Breast epithelium (tissue), 4 donors: ENCODE measurements at regions not wholly inside any gene's neighbourhood (a gene's known extent, or its start where the extent isn't known, plus 50 kb on each side); places are given as distances from the start of the nearest gene placed in this dataset.
A peak's percentile ranks its signal among the peaks of the same experiment; 100 is the strongest.

Experiments used
- DNase-seq, 2 donors: peaks; one replicate each; pipeline ENCODE4 v3.0.0-alpha.2; 2019; ENCODE audit warnings: low spot score in 2 of 2
- H3K27ac ChIP-seq, 2 donors: fragments of 200-600 bp; sonication (generic) in 1 of 2; one replicate each; pipeline ENCODE4 v1.5.1; 2016 to 2019; ENCODE audit warnings: mild to moderate bottlenecking in 1 of 2
- H3K27me3 ChIP-seq, 2 donors: fragments of 200-600 bp; sonication (generic) in 1 of 2; one replicate each; pipeline versions ENCODE4 v1.5.1 to v1.6.0; 2017 to 2019; ENCODE audit warnings: control low read depth in 1 of 2, mild to moderate bottlenecking in 1 of 2
- H3K36me3 ChIP-seq: fragments of 200-600 bp; one replicate; pipeline ENCODE4 v1.5.1; 2019
- H3K4me1 ChIP-seq, 2 donors: fragments of 200-600 bp; sonication (generic); one replicate each; pipeline ENCODE4 v1.5.1; 2016 to 2019; ENCODE audit warnings: control low read depth in 1 of 2
- H3K4me3 ChIP-seq, 3 donors: fragments of 200-600 bp; sonication (generic); 1 replicate in 2 of 3; 2 replicates in 1 of 3; pipeline ENCODE4 v1.5.1; 2016 to 2019; ENCODE audit warnings: mild to moderate bottlenecking in 3 of 3, moderate library complexity in 2 of 3
- H3K9me3 ChIP-seq, 2 donors: fragments of 200-600 bp; sonication (generic) in 1 of 2; one replicate each; pipeline ENCODE4 v1.5.1; 2016 to 2019; ENCODE audit warnings: control low read depth in 1 of 2
- CTCF ChIP-seq, 3 donors: fragments of 450-650 bp; IDR thresholded peaks; one replicate each; pipeline ENCODE4 v1.5.1; 2016 to 2017; ENCODE audit warnings: antibody characterized with exemption in 3 of 3, mild to moderate bottlenecking in 3 of 3, moderate library complexity in 3 of 3
- POLR2A ChIP-seq: fragments of 450-650 bp; IDR thresholded peaks from one replicate; pipeline ENCODE4 v1.6.1; 2016; ENCODE audit warnings: antibody characterized with exemption, mild to moderate bottlenecking, moderate library complexity
- POLR2AphosphoS5 ChIP-seq, 3 donors: sonication (generic); formaldehyde crosslinking; IDR thresholded peaks; one replicate each; pipeline ENCODE4 v1.6.1; 2017; ENCODE audit warnings: antibody characterized with exemption in 3 of 3
- intact Hi-C: fragments of 100-400 bp; cut with DNase I; formaldehyde crosslinking; loops from one replicate; pipeline ENCODE4 v1.15.1; 2023; ENCODE audit warnings: low total_unique reads

- Histone ChIP-seq H3K4me3 (no peak overlapping the region), H3K9me3 (no peaks in the 10 kb centered on the region), H3K27ac (no peak overlapping the region), H3K4me1 (no peaks in the 10 kb centered on the region), H3K36me3 (no peaks in the 10 kb centered on the region), H3K27me3 (no peaks in the 10 kb centered on the region)
- intact Hi-C loops: no loop called here
- no peak for TF ChIP-seq CTCF (IDR thresholded peaks at IDR 0.05)
- no peak for TF ChIP-seq POLR2AphosphoS5 (IDR thresholded peaks at IDR 0.05)
- no peak for TF ChIP-seq POLR2A
- DNase-seq: no peak
These were observed 132.1 kb upstream of the MAP3K1 start for GRCh38 chr5:56683281-56683680.

GRCh38 chr5:56681346-56681745 is 134.0 kb upstream of the MAP3K1 start:
- no peaks in the 10 kb centered on the region for H3K27me3 ChIP-seq
- H3K4me1 ChIP-seq: peaks cover 0 to 5% of the 10 kb centered on the region in 2 donors
- no peaks in the 10 kb centered on the region for H3K9me3 ChIP-seq
- H3K4me3 ChIP-seq: no peak overlapping the region
- H3K27ac ChIP-seq: no peak overlapping the region
- TF ChIP-seq CTCF (IDR thresholded peaks at IDR 0.05) (no peak), POLR2AphosphoS5 (IDR thresholded peaks at IDR 0.05) (no peak), POLR2A (no peak)
- H3K36me3 ChIP-seq: no peaks in the 10 kb centered on the region
- no peak for DNase-seq
- intact Hi-C loops: no loop called here

DNA sequence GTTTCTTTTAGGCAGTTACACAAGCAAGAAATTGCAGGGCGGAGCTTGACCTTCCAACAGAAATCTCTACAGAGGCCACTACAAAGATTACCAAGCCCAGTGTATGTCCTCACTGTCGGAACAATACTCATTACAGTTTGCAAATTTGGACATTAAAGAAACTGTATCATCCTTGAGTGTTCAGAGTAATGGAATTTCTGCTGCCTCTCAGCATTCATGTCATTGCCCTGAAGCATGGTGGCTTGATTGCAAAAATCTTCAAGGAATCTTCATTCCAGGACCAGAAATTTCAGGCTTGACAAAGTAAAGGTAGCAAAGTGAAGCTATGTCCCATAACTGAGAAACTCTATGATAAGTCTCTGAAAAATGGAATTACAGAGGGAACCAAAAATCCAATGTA is 134.6 kb upstream of the MAP3K1 start:
- intact Hi-C loops: no loop called here
- no peak for DNase-seq
- TF ChIP-seq CTCF (IDR thresholded peaks at IDR 0.05) (no peak), POLR2AphosphoS5 (IDR thresholded peaks at IDR 0.05) (no peak)

GRCh38 chr5:56677690-56678305 is 137.6 kb upstream of the MAP3K1 start:
- TF ChIP-seq POLR2A: no peak
- TF ChIP-seq CTCF (IDR thresholded peaks at IDR 0.05): no peak
- Histone ChIP-seq H3K27ac (no peak overlapping the region), H3K4me3 (no peak overlapping the region), H3K27me3 (no peaks in the 10 kb centered on the region), H3K9me3 (no peaks in the 10 kb centered on the region), H3K36me3 (no peaks in the 10 kb centered on the region), H3K4me1 (peaks cover 0 to 5% of the 10 kb centered on the region in 2 donors)
- no peak for DNase-seq
- intact Hi-C loops: no loop called here

More for the DNA sequence above, 134.6 kb upstream of the MAP3K1 start:
- Histone ChIP-seq H3K4me3 (no peak overlapping the region), H3K36me3 (no peaks in the 10 kb centered on the region), H3K9me3 (no peaks in the 10 kb centered on the region), H3K4me1 (peaks cover 0 to 5% of the 10 kb centered on the region in 2 donors), H3K27ac (no peak overlapping the region), H3K27me3 (no peaks in the 10 kb centered on the region)

- Histone ChIP-seq H3K4me1 (peaks cover 0 to 5% of the 10 kb centered on the region in 2 donors), H3K36me3 (no peaks in the 10 kb centered on the region), H3K4me3 (no peak overlapping the region), H3K9me3 (no peaks in the 10 kb centered on the region), H3K27me3 (no peaks in the 10 kb centered on the region), H3K27ac (peak overlapping the region; percentile 33 to 63)
- peak in 2 of 3 donors; percentile 32 to 55 for TF ChIP-seq POLR2AphosphoS5 (IDR thresholded peaks at IDR 0.05)
- TF ChIP-seq POLR2A: no peak
- DNase-seq: peak; percentile 60 to 75
- intact Hi-C loops: no loop called here
These were observed 139.1 kb upstream of the MAP3K1 start for GRCh38 chr5:56676091-56676768.
